SU-DHL-6 (cell line): ENCODE measurements at regions not wholly inside any gene's neighbourhood (a gene's known extent, or its start where the extent isn't known, plus 50 kb on each side); places are given as distances from the start of the nearest gene placed in this dataset.

ENCODE experiments used
- CTCF ChIP-seq: fragments of 200-600 bp; sonication (generic); IDR thresholded peaks from one replicate; pipeline ENCODE4 v1.5.1; 2017; ENCODE audit warnings: antibody characterized with exemption, mild to moderate bottlenecking, low read length, moderate library complexity; ENCODE audit not compliant: insufficient read depth, poor library complexity, severe bottlenecking
- EZH2phosphoT487 ChIP-seq: fragments of 200-600 bp; sonication (generic), shearing (Covaris generic); conservative IDR thresholded peaks from 2 replicates; pipeline ENCODE4 v1.6.1; 2018; ENCODE audit warnings: mild to moderate bottlenecking, antibody characterized with exemption, low read length, moderate library complexity, mixed read lengths

GRCh38 chr3:7999384-7999783 lies 502.2 kb upstream of the LMCD1 start:
- TF ChIP-seq CTCF (no peak), EZH2phosphoT487 (no peak)
